ENCODE measurements at regions not wholly inside any gene's neighbourhood (a gene's known extent, or its start where the extent isn't known, plus 50 kb on each side); places are given as distances from the start of the nearest gene placed in this dataset.

GRCh38 chr22:48103126-48103875 is 1340.9 kb downstream of the TBC1D22A start (continued):
- no peak for TF ChIP-seq ZNF785 (tag by site-specific recombination; IDR thresholded peaks at IDR 0.05)
- TF ChIP-seq ZNF341 (tag by site-specific recombination; IDR thresholded peaks at IDR 0.05; ENCODE audit: low read depth): no peak

DNA sequence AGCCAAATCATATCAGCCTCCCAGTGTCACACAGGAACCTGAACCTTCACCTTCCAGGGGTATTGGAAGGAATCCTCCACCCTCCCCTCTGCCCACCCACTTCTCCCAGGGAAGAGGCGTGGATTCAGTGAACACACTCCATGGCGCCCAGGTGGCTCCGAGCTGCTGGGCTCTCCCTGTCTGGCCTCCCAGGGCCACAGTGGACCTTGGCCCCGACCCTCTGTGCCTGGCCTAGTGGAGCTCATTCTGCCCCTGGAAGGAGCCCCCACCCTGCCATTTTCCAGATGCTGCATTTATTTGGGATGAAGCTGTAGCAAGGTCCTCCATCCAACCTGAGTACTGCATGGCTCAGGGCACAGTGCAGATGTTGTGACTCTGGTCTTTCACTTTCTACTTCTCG is 1340.1 kb downstream of the TBC1D22A start:
- Histone ChIP-seq H3K9me3 (ENCODE audit: control insufficient read depth, insufficient read depth, low read depth, low read length) (no peaks in the 10 kb centered on the region), H3K27ac (ENCODE audit: extremely low read depth, low read depth, low read length) (no peak overlapping the region), H3K4me1 (ENCODE audit: control insufficient read depth, insufficient read depth, low read length) (no peaks in the 10 kb centered on the region), H3K4me3 (ENCODE audit: low read depth, low read length) (no peak overlapping the region), H3K36me3 (ENCODE audit: control insufficient read depth in 2 of 2, insufficient read depth in 1 of 2, low read length in 2 of 2) (no peaks in the 10 kb centered on the region)
- CTCF ChIA-PET: no interaction called here
- TF ChIP-seq KLF9 (tag by site-specific recombination; IDR thresholded peaks at IDR 0.05; ENCODE audit: low read depth): no peak
- no peak for TF ChIP-seq ZNF157 (tag by site-specific recombination; IDR thresholded peaks at IDR 0.05)
- no peak for TF ChIP-seq ZNF10 (tag by site-specific recombination; IDR thresholded peaks at IDR 0.05)
- no peak for TF ChIP-seq GLIS2 (tag by site-specific recombination; IDR thresholded peaks at IDR 0.05)
- no peak for TF ChIP-seq ZBTB6 (tag by site-specific recombination; IDR thresholded peaks at IDR 0.05)
- TF ChIP-seq HOXD13 (CRISPR knock-in tag; IDR thresholded peaks at IDR 0.05; ENCODE audit: borderline replicate concordance): no peak
- TF ChIP-seq ZNF529 (tag by site-specific recombination; IDR thresholded peaks at IDR 0.05; ENCODE audit: insufficient replicate concordance): no peak
- no peak for TF ChIP-seq MYNN (tag by site-specific recombination; IDR thresholded peaks at IDR 0.05; ENCODE audit: borderline replicate concordance)
- POLR2A ChIA-PET: no interaction called here

GRCh38 chr22:48101704-48102103 is 1339.3 kb downstream of the TBC1D22A start:
- H3K4me1 ChIP-seq (ENCODE audit: control insufficient read depth, insufficient read depth, low read length): no peaks in the 10 kb centered on the region
- H3K36me3 ChIP-seq (ENCODE audit: control insufficient read depth in 2 of 2, insufficient read depth in 1 of 2, low read length in 2 of 2): no peaks in the 10 kb centered on the region
- no peaks in the 10 kb centered on the region for H3K9me3 ChIP-seq (ENCODE audit: control insufficient read depth, insufficient read depth, low read depth, low read length)
- no peak overlapping the region for H3K27ac ChIP-seq (ENCODE audit: extremely low read depth, low read depth, low read length)
- TF ChIP-seq HOXC10 (CRISPR knock-in tag; IDR thresholded peaks at IDR 0.05): no peak
- TF ChIP-seq BCL11B (tag by site-specific recombination; IDR thresholded peaks at IDR 0.05; ENCODE audit: low read depth): no peak
- TF ChIP-seq, protein P1, sequence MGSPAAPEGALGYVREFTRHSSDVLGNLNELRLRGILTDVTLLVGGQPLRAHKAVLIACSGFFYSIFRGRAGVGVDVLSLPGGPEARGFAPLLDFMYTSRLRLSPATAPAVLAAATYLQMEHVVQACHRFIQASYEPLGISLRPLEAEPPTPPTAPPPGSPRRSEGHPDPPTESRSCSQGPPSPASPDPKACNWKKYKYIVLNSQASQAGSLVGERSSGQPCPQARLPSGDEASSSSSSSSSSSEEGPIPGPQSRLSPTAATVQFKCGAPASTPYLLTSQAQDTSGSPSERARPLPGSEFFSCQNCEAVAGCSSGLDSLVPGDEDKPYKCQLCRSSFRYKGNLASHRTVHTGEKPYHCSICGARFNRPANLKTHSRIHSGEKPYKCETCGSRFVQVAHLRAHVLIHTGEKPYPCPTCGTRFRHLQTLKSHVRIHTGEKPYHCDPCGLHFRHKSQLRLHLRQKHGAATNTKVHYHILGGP (tag by site-specific recombination; IDR thresholded peaks at IDR 0.05): no peak
- no peak for TF ChIP-seq ZNF785 (tag by site-specific recombination; IDR thresholded peaks at IDR 0.05)
- TF ChIP-seq ZNF791 (tag by site-specific recombination; IDR thresholded peaks at IDR 0.05): no peak
- no peak for TF ChIP-seq ZNF529 (tag by site-specific recombination; IDR thresholded peaks at IDR 0.05; ENCODE audit: insufficient replicate concordance)
- TF ChIP-seq ZIC2 (tag by site-specific recombination; IDR thresholded peaks at IDR 0.05): no peak
- TF ChIP-seq ZNF501 (tag by site-specific recombination; IDR thresholded peaks at IDR 0.05): no peak
- TF ChIP-seq ZNF221 (tag by site-specific recombination; IDR thresholded peaks at IDR 0.05; ENCODE audit: borderline replicate concordance): no peak
- no peak for TF ChIP-seq SETDB1 (IDR thresholded peaks at IDR 0.05; ENCODE audit: insufficient read length, low read length)
- ChIA-PET POLR2A (no interaction called here), CTCF (no interaction called here)
- no peak overlapping the region for H3K4me3 ChIP-seq (ENCODE audit: low read depth, low read length)
